AG10803 (cell line): ENCODE measurements at regions not wholly inside any gene's neighbourhood (a gene's known extent, or its start where the extent isn't known, plus 50 kb on each side); places are given as distances from the start of the nearest gene placed in this dataset.

ENCODE experiments used
- DNase-seq: peaks from one replicate; pipeline ENCODE4 v3.0.0; 2010; ENCODE audit warnings: low read depth
- H3K4me3 ChIP-seq: 2 replicates; pipeline ENCODE4 v1.5.1; 2011; ENCODE audit warnings: mild to moderate bottlenecking, low read length, control low read depth
- CTCF ChIP-seq: conservative IDR thresholded peaks from 2 replicates; pipeline ENCODE4 v1.5.1; 2011; ENCODE audit warnings: mild to moderate bottlenecking, low read length, control low read depth, inconsistent platforms

DNA sequence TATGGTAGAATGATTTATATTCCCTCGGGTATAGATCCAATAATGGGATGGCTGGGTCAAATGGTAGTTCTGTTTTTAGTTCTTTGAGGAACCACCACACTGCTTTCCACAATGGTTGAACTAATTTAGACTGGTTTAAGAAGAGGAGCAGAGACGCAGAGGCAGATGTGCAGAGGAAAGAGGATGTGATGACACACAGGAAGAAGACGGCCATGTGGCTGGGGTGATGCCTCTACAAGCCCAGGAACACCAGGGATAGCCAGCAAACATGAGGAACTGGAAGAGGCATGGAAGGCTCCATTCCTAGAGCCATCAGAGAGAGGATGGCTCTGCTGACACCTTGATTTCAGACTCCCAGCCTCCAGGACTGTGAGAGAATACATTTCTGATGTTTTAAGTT lies 218.3 kb upstream of the DTNBP1 start:
- no peak for DNase-seq
- TF ChIP-seq CTCF, result no peak
- H3K4me3 ChIP-seq, result no peak overlapping the region

DNA sequence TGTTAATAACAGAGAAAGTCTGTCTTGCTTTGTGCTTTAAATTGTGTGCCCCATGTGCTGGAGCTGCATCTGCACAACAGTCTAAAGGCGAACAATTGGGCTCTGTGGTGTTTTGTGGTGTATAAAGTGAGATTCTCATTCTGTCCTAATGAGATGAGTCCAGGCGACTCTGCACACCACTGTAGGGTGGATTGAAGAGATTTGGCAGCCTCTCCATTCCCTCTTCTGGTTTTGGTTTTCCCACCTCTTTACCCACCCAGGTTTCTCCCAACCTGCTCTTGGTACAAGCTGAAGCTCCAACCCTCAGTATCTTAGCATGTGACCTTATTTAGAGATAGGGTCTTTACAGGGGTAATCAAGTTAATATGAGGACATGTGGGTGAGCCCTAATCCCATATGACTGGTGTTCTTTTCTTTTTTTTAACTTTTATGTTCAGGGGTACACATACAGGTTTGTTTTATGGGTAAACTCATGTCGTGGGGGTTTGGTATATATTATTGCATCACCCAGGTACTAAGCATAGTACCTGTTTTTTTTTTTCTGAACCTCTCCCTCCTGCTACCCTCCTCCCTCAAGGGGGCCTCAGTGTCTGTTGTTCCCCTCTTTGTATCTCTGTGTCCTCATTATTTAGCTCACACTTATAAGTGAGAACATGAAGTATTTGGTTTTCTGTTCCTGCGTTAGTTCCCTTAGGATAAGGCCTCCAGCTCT lies 217.6 kb upstream of the DTNBP1 start:
- DNase-seq, result no peak
- no peak overlapping the region for H3K4me3 ChIP-seq
- TF ChIP-seq CTCF, result no peak

- peak; percentile 67 for DNase-seq
- TF ChIP-seq CTCF, result no peak
- H3K4me3 ChIP-seq, result no peak overlapping the region
Observed at GRCh38 chr6:15879371-15880261, 216.8 kb upstream of the DTNBP1 start.

DNA sequence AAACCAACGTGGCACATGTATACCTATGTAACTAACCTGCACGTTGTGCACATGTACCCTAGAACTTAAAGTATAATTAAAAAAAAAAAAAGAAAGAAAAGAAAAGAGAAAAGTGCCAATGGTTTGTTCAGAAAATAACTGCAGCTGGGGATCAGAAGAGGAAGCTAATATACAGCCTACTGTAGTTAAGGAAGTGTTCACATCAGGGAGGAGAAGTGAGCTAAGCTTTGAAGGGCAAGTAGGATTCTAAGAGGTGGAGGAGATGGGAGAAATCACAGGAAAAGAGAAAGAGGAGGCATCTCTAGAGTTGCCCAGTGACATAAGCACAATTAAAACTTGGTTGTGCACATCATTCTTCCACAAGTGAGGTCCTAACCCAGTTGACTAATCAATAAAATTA lies 214.4 kb upstream of the DTNBP1 start:
- no peak for TF ChIP-seq CTCF
- DNase-seq, result no peak

GRCh38 chr6:15876406-15876805 lies 213.6 kb upstream of the DTNBP1 start:
- no peak overlapping the region for H3K4me3 ChIP-seq
- no peak for TF ChIP-seq CTCF
- DNase-seq, result peak; percentile 13

More for the DNA sequence above, 214.4 kb upstream of the DTNBP1 start:
- H3K4me3 ChIP-seq, result no peak overlapping the region

DNA sequence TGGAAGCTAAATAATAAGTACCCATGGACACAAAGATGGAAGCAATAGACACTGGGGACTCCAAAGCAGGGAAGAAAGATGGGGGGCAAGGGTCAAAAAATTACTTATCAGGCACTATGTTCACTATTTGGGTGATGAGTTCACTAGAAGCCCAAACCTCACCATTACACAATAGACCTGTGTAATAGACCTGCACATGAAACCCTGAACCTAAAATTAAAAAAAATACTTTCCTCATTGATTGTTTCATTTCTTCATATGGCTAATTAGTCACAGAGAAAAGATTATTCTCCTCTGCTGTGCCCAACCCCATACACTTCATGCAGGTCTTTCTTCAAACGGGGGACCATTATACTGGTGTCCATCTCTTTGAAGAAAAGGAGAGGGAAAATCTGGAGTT lies 213.0 kb upstream of the DTNBP1 start:
- TF ChIP-seq CTCF, result no peak
- H3K4me3 ChIP-seq, result no peak overlapping the region

DNA sequence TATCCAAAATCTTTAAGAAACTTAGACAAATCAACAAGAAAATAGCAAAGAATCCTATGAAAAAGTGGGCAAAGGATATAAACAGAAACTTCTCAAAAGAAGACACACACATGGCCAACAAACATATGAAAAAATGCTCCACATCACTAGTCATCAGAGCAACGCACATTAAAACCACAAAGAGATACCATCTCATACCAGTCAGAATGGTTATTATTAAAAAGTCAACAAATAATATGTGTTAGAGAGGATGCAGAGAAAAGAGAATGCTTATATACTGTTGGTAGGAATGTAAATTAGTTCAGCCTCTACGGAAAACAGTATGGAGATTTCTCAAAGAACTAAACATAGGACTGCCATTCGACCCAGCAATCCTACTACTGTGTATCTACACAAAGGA lies 212.0 kb upstream of the DTNBP1 start:
- no peak overlapping the region for H3K4me3 ChIP-seq
- DNase-seq, result peak; percentile 58
- no peak for TF ChIP-seq CTCF

More for the DNA sequence above, 213.0 kb upstream of the DTNBP1 start:
- DNase-seq, result no peak
